ENCODE measurements at regions not wholly inside any gene's neighbourhood (a gene's known extent, or its start where the extent isn't known, plus 50 kb on each side); places are given as distances from the start of the nearest gene placed in this dataset.
A peak's percentile ranks its signal among the peaks of the same experiment; 100 is the strongest.

DNA sequence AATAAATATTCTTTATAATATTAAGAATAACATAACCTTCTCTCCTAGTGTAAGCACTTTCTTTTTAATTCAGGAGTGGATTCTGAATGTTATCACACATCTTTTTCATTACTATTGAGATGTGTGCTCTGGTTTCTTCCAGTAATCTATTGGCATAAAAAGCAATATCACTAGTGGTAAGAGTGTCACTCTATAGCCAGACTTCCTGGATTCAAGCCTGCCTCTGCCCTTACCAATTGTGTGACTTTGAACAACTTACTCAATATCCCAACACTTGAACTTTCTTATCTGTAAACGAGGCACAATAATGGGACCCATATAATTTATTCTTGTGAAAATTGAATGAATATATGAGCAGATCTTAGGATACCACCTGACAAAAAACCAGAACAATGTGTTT lies 71.0 kb downstream of the SEM1 start:
- DNase-seq: no peak

DNA sequence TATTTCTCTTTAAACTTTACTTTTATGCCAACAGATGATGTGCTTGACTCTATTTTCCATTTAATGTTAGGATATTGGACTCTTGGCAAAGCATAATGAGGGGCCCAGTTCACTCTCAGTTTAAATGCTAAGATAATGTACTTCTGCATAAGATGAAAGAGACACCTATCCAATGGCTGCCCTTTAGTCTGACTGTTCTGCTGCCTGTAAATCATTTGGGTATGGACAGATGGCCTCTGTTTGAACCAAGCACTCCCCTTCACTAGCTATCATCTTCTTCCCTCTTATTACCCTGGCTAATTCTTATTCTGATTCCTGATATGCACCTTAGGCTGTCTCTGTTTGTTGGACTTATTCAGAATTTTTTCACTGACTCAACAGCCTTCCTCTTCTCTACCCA lies 72.1 kb downstream of the SEM1 start:
- DNase-seq: no peak

GRCh38 chr7:96636979-96637378 lies 72.7 kb downstream of the SEM1 start:
- DNase-seq: no peak

- DNase-seq: no peak
Observed at GRCh38 chr7:96636342-96636860, 73.2 kb downstream of the SEM1 start.

GRCh38 chr7:96629884-96630283 lies 79.8 kb downstream of the SEM1 start:
- no peak for DNase-seq

- no peak for DNase-seq
Observed at GRCh38 chr7:96624954-96625353, 84.7 kb downstream of the SEM1 start.

- no peak for DNase-seq
Observed at GRCh38 chr7:96621932-96622331, 87.7 kb downstream of the SEM1 start.

- DNase-seq: no peak
Observed at GRCh38 chr7:96614154-96614867, 95.3 kb downstream of the SEM1 start.

- no peak for DNase-seq
Observed at GRCh38 chr7:96612034-96612433, 97.6 kb downstream of the SEM1 start.

- no peak for DNase-seq
Observed at GRCh38 chr7:96605045-96605716, 104.5 kb downstream of the SEM1 start.

GRCh38 chr7:96599288-96599936 lies 110.2 kb downstream of the SEM1 start:
- no peak for DNase-seq

DNA sequence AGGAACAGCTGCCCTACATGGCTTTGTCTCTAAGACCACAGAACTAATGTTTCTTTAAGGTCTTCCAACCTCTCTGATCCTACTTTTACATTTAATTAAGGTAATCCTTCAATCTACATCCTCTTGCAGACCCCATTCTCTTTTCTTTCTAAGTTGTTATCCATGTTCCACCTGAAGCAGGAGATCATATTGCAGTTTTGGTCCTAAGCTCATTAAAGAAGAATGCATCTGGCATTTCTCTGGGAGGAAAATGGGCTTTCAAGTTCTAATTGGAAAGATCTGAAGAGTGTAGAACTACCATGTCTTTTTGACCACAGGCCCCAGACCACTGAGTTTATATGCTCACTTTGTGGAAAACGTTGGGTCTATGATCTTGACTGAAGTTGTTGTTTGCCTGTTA lies 111.2 kb downstream of the SEM1 start:
- DNase-seq: no peak

- peak; percentile 88 for DNase-seq
Observed at GRCh38 chr7:96596120-96596826, 113.4 kb downstream of the SEM1 start.

DNA sequence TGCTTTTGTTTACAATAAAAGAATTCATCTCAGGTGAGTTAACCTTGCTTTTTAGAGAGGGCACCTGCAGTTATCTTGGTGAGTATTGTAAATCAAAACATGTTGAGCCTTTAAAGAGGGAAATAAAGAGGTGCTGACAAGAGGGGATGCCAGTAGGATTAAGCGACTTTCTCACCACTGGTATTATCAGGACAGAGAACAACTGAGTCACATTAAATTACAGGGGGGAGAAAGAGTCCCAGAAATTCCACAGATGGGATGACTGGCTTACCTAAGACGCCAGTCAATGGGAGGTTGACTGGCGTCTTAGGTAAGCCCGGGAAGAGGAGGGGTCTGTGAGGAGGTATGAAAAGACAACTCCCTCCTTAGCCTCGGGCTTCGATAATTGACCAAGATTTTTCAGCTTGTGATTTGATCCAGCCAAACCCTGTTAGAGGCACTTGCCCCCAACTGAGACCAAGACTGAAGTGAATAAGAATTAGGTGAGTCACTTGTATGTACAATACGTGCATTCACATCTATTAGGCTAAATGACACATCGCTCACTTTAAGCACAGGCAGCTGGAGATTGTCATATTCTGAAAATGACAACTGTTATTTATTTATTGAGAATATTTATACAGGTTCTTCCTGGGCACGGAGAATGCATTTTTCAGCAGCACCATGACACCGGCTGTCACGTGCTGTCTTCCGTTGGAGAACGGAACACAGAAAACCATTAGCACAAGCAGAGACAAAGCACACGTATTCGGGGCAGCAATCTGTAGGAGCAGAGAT lies 117.6 kb downstream of the SEM1 start:
- no peak for DNase-seq

DNA sequence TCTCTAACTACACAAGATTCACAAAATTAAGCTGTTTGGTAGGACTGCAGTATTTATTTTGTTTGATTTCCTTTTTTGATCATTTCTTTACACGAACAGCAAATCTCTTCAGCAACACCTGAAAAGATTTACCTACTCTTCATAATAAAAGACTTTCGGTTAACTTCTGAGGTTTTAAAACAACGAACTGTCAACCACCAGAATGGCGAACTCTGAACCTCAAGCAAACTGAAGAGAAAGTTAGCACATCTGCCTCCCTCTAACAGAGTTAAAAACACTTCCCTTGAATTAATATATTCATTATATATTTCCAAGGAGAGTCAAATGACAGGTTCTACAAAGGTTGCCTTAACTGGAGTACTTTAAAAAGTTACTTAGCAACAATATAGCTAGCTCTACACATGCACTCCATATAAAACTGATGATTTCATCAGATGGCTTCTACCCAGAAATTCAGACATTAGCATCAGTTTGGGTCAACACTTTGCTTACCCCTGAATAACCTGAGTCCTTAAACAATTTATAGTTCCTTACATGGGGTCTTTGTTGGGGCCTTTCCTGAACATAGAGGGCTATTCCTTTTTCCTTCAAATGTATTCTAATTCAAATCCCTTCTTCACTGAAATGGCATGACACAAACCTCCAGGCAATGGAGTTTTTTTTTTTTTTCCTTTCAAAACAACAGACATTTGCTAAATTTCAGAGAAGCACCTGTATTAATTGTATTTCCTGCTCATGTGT lies 118.3 kb downstream of the SEM1 start:
- DNase-seq: no peak

DNA sequence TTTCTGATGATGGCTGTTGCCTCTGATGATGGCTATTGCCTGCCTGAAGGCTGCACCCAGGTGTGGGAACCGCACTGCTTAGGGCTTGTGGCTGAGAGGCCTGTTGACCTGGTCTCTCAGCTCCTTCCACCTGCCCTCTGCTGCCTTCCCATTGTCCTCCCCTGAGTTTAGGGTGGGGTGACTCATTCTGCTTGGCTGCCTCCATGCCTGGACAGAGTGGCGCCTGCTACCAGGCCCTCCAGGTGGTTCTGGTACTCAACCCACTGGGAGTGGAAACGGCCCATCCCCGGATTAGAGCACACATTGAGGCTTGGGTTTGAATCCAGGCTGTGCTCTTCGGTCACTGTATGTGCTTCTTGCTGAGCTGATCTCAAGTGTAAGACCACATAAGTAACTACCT lies 120.6 kb downstream of the SEM1 start:
- no peak for DNase-seq

GRCh38 chr7:96579119-96579518 lies 130.5 kb downstream of the SEM1 start:
- DNase-seq: no peak

GRCh38 chr7:96578606-96579005 lies 131.0 kb downstream of the SEM1 start:
- no peak for DNase-seq

DNA sequence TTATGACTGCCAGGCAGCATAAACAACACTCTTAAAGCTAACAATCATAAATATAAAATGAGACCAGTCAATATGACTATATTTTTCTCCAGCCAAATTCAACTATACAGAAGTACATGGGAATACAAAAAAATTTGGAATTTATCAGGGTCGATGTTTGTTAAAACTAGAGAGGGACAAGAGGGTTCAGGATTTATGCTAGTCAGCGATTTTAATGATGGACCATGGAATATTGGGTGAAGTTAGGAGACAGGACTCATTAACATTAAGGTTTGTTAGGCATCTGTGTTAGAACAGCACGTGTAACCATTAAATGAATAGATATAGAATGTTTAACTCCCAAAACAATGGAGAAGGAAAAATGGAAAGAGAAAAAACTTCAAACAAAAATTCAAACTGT lies 146.2 kb downstream of the SEM1 start:
- no peak for DNase-seq

- DNase-seq: no peak
Observed at GRCh38 chr7:96562966-96563365, 146.7 kb downstream of the SEM1 start.

- no peak for DNase-seq
Observed at GRCh38 chr7:96562458-96562857, 147.2 kb downstream of the SEM1 start.

GRCh38 chr7:96561892-96562291 lies 147.8 kb downstream of the SEM1 start:
- no peak for DNase-seq
